BLaER1 treated with 17β-estradiol and CSF1 and Interleukin-3, amounts not matched to agents 10 nM and 100 nM (cell line): ENCODE measurements at regions not wholly inside any gene's neighbourhood (a gene's known extent, or its start where the extent isn't known, plus 50 kb on each side); places are given as distances from the start of the nearest gene placed in this dataset.

Experiments
- H3K27ac ChIP-seq, 11 experiments: shearing (Covaris generic); formaldehyde crosslinking; 2 replicates each; pipeline ENCODE4 v1.8.1; 2022
- H3K27me3 ChIP-seq, 11 experiments: shearing (Covaris generic); formaldehyde crosslinking; 2 replicates each; pipeline ENCODE4 v1.8.1; 2022
- H3K36me3 ChIP-seq, 11 experiments: shearing (Covaris generic); formaldehyde crosslinking; 2 replicates each; pipeline ENCODE4 v1.8.1; 2022
- H3K4me1 ChIP-seq, 10 experiments: shearing (Covaris generic); formaldehyde crosslinking; 2 replicates each; pipeline ENCODE4 v1.8.1; 2022
- H3K4me2 ChIP-seq, 11 experiments: shearing (Covaris generic); formaldehyde crosslinking; 2 replicates each; pipeline ENCODE4 v1.8.1; 2022
- H3K4me3 ChIP-seq, 10 experiments: shearing (Covaris generic); formaldehyde crosslinking; 2 replicates each; pipeline ENCODE4 v1.8.1; 2022
- H3K9ac ChIP-seq, 11 experiments: shearing (Covaris generic); formaldehyde crosslinking; 2 replicates each; pipeline ENCODE4 v1.8.1; 2022
- H3K9me3 ChIP-seq, 11 experiments: shearing (Covaris generic); formaldehyde crosslinking; replicated peaks in 1 of 11; 2 replicates each; pipeline ENCODE4 v1.8.1; 2022
- H4K20me1 ChIP-seq, 11 experiments: shearing (Covaris generic); formaldehyde crosslinking; 2 replicates each; pipeline ENCODE4 v1.8.1; 2022
- Cebpa-rat ChIP-seq, 11 experiments: shearing (Covaris generic); IDR thresholded peaks; 2 replicates each; pipeline ENCODE4 v1.8.1; 2022

DNA sequence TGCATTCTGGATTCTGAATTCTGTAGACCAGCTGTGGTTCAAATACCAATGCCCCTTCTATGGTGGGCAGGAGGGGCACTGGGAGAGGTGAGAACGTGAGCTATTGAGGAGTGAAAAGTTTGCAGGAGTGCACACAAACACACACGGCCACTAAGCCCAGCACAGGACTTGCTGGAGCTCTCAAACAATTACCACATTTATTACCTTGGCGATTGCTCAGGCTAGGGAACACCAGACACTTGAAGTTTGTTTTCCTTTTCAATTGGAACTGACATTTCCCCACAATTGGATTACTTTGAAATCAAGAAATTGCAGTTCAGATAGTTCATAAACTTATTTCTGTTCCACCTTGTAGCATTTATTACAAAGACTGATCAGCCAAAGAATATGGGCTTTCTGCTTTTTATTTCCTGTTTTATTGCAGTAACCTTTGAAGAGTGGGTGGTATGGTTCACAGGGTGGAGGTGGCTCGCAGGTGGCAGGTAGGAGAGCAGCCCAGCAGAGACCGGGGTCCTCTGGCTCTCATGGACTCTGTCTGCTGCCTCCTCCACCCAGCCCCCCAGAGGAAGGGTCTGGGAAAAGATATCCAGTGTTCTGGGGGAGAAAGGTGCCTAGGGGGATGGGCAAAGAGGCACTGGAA, 429.8 kb upstream of the CCDC196 start:
- no peak for TF ChIP-seq Cebpa-rat (IDR thresholded peaks at IDR 0.05)
- no peaks in the 10 kb centered on the region for H3K4me1 ChIP-seq
- H3K36me3 ChIP-seq = no peaks in the 10 kb centered on the region
- no peaks in the 10 kb centered on the region for H4K20me1 ChIP-seq
- H3K27ac ChIP-seq = no peak overlapping the region
- no peaks in the 10 kb centered on the region for H3K27me3 ChIP-seq
- H3K9me3 ChIP-seq = peaks cover 9 to 14% (median 12%) of the 10 kb centered on the region in 11 experiments; a peak in 19 of 22 replicates
- no peak overlapping the region for H3K4me3 ChIP-seq
- H3K9ac ChIP-seq = no peak overlapping the region
- H3K4me2 ChIP-seq = no peak overlapping the region

- no peaks in the 10 kb centered on the region for H3K4me1 ChIP-seq
- no peaks in the 10 kb centered on the region for H3K27me3 ChIP-seq
- H4K20me1 ChIP-seq = no peaks in the 10 kb centered on the region
- H3K4me3 ChIP-seq = no peak overlapping the region
- TF ChIP-seq Cebpa-rat (IDR thresholded peaks at IDR 0.05) = no peak
- H3K4me2 ChIP-seq = no peak overlapping the region
- H3K36me3 ChIP-seq = no peaks in the 10 kb centered on the region
- H3K9ac ChIP-seq = no peak overlapping the region
- no peak overlapping the region for H3K27ac ChIP-seq
- H3K9me3 ChIP-seq = peaks cover 9 to 14% (median 12%) of the 10 kb centered on the region in 11 experiments; a peak in 19 of 22 replicates
These were observed 429.1 kb upstream of the CCDC196 start for GRCh38 chr14:66056926-66057552.

- H3K9ac ChIP-seq = no peak overlapping the region
- H3K4me2 ChIP-seq = no peak overlapping the region
- no peak overlapping the region for H3K27ac ChIP-seq
- TF ChIP-seq Cebpa-rat (IDR thresholded peaks at IDR 0.05) = no peak
- no peaks in the 10 kb centered on the region for H3K9me3 ChIP-seq
- 0 out of 20 replicates have a peak, but pooled peaks cover 0 to 4% (median 0%) of the 10 kb centered on the region in 10 experiments for H3K4me1 ChIP-seq
- no peak overlapping the region for H3K4me3 ChIP-seq
- H3K27me3 ChIP-seq = no peaks in the 10 kb centered on the region
- H3K36me3 ChIP-seq = no peaks in the 10 kb centered on the region
- H4K20me1 ChIP-seq = no peaks in the 10 kb centered on the region
These were observed 421.0 kb upstream of the CCDC196 start for GRCh38 chr14:66065188-66065587.

DNA sequence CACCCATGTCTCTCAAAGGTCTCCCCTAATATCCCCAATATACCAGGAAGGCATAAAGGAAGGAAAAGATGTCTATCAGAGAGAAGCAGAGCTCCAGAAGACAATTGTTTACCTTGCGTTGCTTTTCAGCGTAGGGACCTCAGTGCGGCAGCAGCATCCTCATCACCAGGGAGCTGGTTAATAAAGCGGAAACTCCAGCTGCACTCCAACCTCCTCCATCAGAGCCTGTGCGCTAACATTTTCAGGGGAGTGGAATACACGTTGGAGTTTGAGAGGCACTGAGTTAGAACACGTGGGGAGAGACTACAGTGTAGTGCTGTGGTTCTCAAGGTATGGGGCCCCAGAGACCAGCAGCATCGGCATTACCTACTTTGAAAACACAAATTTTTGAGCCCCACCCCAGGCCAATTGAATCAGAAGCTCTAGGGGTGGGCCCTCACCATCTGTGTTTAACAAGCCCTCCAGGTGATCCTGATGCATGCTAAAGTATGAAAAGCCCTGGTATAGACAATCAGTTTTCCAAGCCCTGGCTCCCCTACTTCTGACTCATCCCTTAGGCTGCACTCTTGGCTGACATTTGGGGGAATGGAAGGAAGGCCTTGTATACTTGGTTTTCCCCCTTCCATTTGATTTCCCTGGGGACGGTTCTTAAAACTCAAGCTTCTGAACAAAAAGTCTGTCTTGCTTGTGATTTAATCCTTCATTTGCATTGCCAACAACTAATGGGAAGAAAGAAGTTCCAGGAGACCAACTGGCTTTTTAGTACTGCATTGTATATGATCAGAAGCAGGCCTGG, 419.0 kb upstream of the CCDC196 start:
- Histone ChIP-seq H3K9ac (no peak overlapping the region), H3K4me3 (no peak overlapping the region), H3K27ac (no peak overlapping the region), H3K27me3 (no peaks in the 10 kb centered on the region), H3K36me3 (no peaks in the 10 kb centered on the region), H3K4me1 (0 out of 20 replicates have a peak, but pooled peaks cover 0 to 4% (median 0%) of the 10 kb centered on the region in 10 experiments), H3K9me3 (no peaks in the 10 kb centered on the region), H3K4me2 (no peak overlapping the region), H4K20me1 (no peaks in the 10 kb centered on the region)
- TF ChIP-seq Cebpa-rat (IDR thresholded peaks at IDR 0.05) = no peak

DNA sequence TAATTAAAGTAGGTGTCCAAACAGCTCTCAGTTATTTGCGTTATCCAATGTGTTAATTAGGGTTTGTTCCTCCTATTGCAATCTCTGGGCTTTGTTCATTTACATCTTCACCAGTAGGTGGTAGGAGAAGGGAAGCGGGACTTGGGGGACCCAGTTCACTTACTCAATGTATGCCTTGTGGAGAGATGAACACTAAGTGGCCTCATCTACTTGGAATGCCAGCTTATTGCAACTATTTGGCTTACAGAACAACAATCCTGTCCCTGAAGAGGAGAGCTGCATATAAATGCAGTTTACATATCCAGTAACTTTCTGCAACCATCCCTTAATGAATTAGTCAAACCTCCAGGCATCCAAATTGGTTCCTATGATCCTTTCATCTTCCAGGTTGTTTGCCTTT, 417.1 kb upstream of the CCDC196 start:
- Histone ChIP-seq H3K4me1 (0 out of 20 replicates have a peak, but pooled peaks cover 0 to 4% (median 0%) of the 10 kb centered on the region in 10 experiments), H3K9ac (no peak overlapping the region), H3K27me3 (no peaks in the 10 kb centered on the region), H3K36me3 (no peaks in the 10 kb centered on the region), H3K27ac (no peak overlapping the region), H3K9me3 (no peaks in the 10 kb centered on the region), H3K4me2 (no peak overlapping the region), H4K20me1 (no peaks in the 10 kb centered on the region), H3K4me3 (no peak overlapping the region)
- no peak for TF ChIP-seq Cebpa-rat (IDR thresholded peaks at IDR 0.05)

GRCh38 chr14:66069830-66070541, 416.2 kb upstream of the CCDC196 start:
- Histone ChIP-seq H3K36me3 (no peaks in the 10 kb centered on the region), H3K4me3 (no peak overlapping the region), H3K27me3 (no peaks in the 10 kb centered on the region), H3K9ac (no peak overlapping the region), H3K4me2 (no peak overlapping the region), H3K27ac (no peak overlapping the region), H3K9me3 (no peaks in the 10 kb centered on the region), H4K20me1 (no peaks in the 10 kb centered on the region), H3K4me1 (peaks cover 0 to 9% (median 5%) of the 10 kb centered on the region in 10 experiments; a peak in 4 of 20 replicates)
- TF ChIP-seq Cebpa-rat (IDR thresholded peaks at IDR 0.05) = no peak

- Histone ChIP-seq H4K20me1 (no peaks in the 10 kb centered on the region), H3K9ac (no peak overlapping the region), H3K9me3 (no peaks in the 10 kb centered on the region), H3K36me3 (no peaks in the 10 kb centered on the region), H3K27me3 (no peaks in the 10 kb centered on the region), H3K27ac (no peak overlapping the region), H3K4me3 (no peak overlapping the region), H3K4me1 (peaks cover 0 to 11% (median 5%) of the 10 kb centered on the region in 10 experiments; a peak in 4 of 20 replicates), H3K4me2 (no peak overlapping the region)
- TF ChIP-seq Cebpa-rat (IDR thresholded peaks at IDR 0.05) = no peak
These were observed 415.4 kb upstream of the CCDC196 start for GRCh38 chr14:66070542-66071319.

- Histone ChIP-seq H3K27ac (no peak overlapping the region), H3K4me3 (no peak overlapping the region), H3K4me2 (no peak overlapping the region), H3K9me3 (no peaks in the 10 kb centered on the region), H3K4me1 (peaks cover 0 to 11% (median 5%) of the 10 kb centered on the region in 10 experiments; a peak in 4 of 20 replicates), H3K36me3 (no peaks in the 10 kb centered on the region), H3K9ac (no peak overlapping the region), H3K27me3 (no peaks in the 10 kb centered on the region), H4K20me1 (no peaks in the 10 kb centered on the region)
- TF ChIP-seq Cebpa-rat (IDR thresholded peaks at IDR 0.05) = no peak
These were observed 413.7 kb upstream of the CCDC196 start for GRCh38 chr14:66072190-66073084.
